GM12874 (cell line): ENCODE measurements at regions not wholly inside any gene's neighbourhood (a gene's known extent, or its start where the extent isn't known, plus 50 kb on each side); places are given as distances from the start of the nearest gene placed in this dataset.

Experiments
- TF ChIP-seq, protein P1 (sequence below): IDR thresholded peaks from 2 replicates; pipeline ENCODE4 v1.5.1; 2011; ENCODE audit warnings: low read depth, mild to moderate bottlenecking, control low read depth, low read length, moderate library complexity; ENCODE audit not compliant: insufficient read depth

DNA sequence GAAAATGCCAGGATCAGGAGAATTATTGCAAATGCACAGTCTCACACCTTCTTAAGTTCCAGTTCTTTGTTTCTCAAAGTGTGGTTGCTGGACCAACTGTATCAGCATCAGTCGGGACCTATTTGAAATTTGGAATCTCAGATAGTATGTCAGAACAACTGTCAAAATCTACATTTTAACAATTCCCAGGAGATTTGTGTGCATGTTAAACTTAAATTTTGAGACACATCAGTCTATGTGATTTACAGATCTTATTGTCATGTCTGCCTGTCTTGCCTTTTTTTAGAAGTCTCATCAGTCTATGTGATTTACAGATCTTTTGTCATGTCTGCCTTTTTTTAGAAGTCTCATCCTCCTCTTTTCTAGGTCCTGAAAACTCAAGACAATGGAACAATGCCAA lies 243.6 kb upstream of the MEIS1 start:
- TF ChIP-seq, protein P1, sequence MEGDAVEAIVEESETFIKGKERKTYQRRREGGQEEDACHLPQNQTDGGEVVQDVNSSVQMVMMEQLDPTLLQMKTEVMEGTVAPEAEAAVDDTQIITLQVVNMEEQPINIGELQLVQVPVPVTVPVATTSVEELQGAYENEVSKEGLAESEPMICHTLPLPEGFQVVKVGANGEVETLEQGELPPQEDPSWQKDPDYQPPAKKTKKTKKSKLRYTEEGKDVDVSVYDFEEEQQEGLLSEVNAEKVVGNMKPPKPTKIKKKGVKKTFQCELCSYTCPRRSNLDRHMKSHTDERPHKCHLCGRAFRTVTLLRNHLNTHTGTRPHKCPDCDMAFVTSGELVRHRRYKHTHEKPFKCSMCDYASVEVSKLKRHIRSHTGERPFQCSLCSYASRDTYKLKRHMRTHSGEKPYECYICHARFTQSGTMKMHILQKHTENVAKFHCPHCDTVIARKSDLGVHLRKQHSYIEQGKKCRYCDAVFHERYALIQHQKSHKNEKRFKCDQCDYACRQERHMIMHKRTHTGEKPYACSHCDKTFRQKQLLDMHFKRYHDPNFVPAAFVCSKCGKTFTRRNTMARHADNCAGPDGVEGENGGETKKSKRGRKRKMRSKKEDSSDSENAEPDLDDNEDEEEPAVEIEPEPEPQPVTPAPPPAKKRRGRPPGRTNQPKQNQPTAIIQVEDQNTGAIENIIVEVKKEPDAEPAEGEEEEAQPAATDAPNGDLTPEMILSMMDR, result no peak

DNA sequence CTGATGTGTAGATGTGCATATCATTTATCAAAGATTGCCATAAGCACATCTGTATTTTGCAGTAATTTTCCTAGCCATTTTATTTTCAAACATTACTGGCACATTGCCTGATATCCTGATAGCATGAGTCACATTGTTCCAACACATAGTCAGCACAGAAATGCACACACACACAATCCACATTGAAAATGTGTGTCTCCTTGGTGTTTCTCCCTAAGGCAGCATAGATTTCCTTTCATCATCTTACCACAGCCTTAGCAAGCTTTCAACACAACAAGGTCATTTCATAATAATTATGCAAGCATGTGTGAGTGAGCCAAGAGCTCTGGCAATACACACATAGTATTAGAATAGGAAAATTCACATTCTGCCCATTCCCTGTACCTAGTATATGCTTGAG lies 245.4 kb upstream of the MEIS1 start:
- TF ChIP-seq, protein P1, result no peak

GRCh38 chr2:66186537-66186936 lies 248.4 kb upstream of the MEIS1 start:
- TF ChIP-seq, protein P1, result no peak

DNA sequence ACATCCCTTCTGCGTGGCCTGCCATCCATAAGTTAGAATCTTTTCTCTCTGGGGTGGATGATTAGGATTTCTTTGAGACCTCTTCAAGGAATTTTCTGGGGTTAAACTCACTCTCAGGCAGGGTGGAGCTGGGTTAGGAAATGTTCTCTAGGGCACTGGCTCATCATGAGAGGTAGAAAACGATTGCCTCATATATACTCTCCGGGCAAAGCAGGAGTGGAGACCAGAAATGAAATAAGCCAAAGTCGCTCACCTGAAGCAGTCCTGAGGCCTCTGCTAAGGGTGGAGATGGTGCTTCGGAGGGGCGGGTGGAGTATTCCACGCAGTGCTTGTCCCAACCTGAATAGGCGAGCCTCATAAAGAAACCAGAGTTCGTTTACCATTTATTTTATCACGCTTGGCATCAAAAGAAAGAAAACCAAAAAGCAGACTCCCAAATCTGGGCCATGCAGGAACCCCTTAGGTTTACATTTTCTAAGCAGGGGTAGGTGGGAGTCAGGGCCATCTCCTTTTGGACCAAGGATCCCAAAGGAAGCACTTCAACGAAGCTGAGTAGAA lies 249.3 kb upstream of the MEIS1 start:
- TF ChIP-seq, protein P1, result no peak

- TF ChIP-seq, protein P1, result no peak
Observed at GRCh38 chr2:66174491-66174890, 260.4 kb upstream of the MEIS1 start.

- TF ChIP-seq, protein P1, result no peak
Observed at GRCh38 chr2:66173645-66174044, 261.3 kb upstream of the MEIS1 start.

- TF ChIP-seq, protein P1, result no peak
Observed at GRCh38 chr2:66171530-66171929, 263.4 kb upstream of the MEIS1 start.
